A549 (cell line): ENCODE measurements at regions not wholly inside any gene's neighbourhood (a gene's known extent, or its start where the extent isn't known, plus 50 kb on each side); places are given as distances from the start of the nearest gene placed in this dataset.

ENCODE experiments used
- ATAC-seq, 2 experiments: fragments of 200-7000 bp in 1 of 2; fragments of >200 bp in 1 of 2; cut with Nextera tagmentation in 1 of 2; cut with Tn5 transposase in 1 of 2; 3 replicates each; pipeline versions ENCODE4 v1.8.0 to v1.9.1; 2018 to 2020; ENCODE audit warnings: mild to moderate bottlenecking in 1 of 2, moderate library complexity in 1 of 2
- CTCF ChIA-PET: fragments of 300-600 bp; sonication (Branson Sonifier 250); formaldehyde crosslinking; extraction: SDS; loops from one replicate; lab custom pipeline; 2021; ENCODE audit warnings: antibody characterized with exemption, inconsistent platforms; lab: Yijun Ruan, JAX
- POLR2A ChIA-PET: fragments of 350-600 bp; formaldehyde crosslinking; extraction: SDS; loops from one replicate; lab custom pipeline; 2021; ENCODE audit warnings: antibody characterized with exemption, inconsistent platforms; lab: Yijun Ruan, JAX
- DNase-seq, 2 experiments: peaks; one replicate each; pipeline versions ENCODE4 v3.0.0 to v3.0.0-alpha.2; 2011 to 2016; ENCODE audit warnings: low read depth in 1 of 2, low spot score in 1 of 2
- FAIRE-seq: peaks from 2 replicates; lab custom pipeline; 2011; peaks lifted over from hg19 to GRCh38; lab: Jason Lieb, UNC
- H3K27ac ChIP-seq, 2 experiments: fragments of >200 bp; sonication (Bioruptor Twin); formaldehyde crosslinking; 3 replicates each; pipeline ENCODE4 v1.5.1; 2016 to 2017
- H3K4me1 ChIP-seq: fragments of >200 bp; sonication (Bioruptor Twin); formaldehyde crosslinking; 3 replicates; pipeline ENCODE4 v1.6.1; 2016
- H3K4me2 ChIP-seq: fragments of >200 bp; sonication (Bioruptor Twin); formaldehyde crosslinking; 3 replicates; pipeline ENCODE4 v1.6.1; 2016
- H3K4me3 ChIP-seq: fragments of >200 bp; sonication (Bioruptor Twin); formaldehyde crosslinking; 3 replicates; pipeline ENCODE4 v1.5.1; 2016
- H3K9me3 ChIP-seq: fragments of >200 bp; sonication (Bioruptor Twin); formaldehyde crosslinking; 3 replicates; pipeline ENCODE4 v1.6.1; 2016
- CEBPB ChIP-seq, 2 experiments: fragments of >200 bp in 1 of 2; sonication (Bioruptor Twin) in 1 of 2; formaldehyde crosslinking in 1 of 2; IDR thresholded peaks; 2 replicates each; pipeline ENCODE4 v1.6.1; 2012 to 2016
- CHD2 ChIP-seq: fragments of 150-350 bp; IDR thresholded peaks from 2 replicates; pipeline ENCODE4 v1.6.1; 2014; ENCODE audit warnings: low read length; ENCODE audit not compliant: partially characterized antibody
- ESRRA ChIP-seq: fragments of 150-350 bp; IDR thresholded peaks from 2 replicates; pipeline ENCODE4 v1.6.1; 2014; ENCODE audit warnings: mild to moderate bottlenecking, low read length, borderline replicate concordance
- FOSL2 ChIP-seq, 2 experiments: fragments of 450-650 bp in 1 of 2; fragments of >200 bp in 1 of 2; sonication (Bioruptor Twin) in 1 of 2; formaldehyde crosslinking; IDR thresholded peaks; 2 replicates each; pipeline versions ENCODE4 v1.5.0 to v1.6.1; 2016 to 2020; ENCODE audit warnings: mild to moderate bottlenecking in 1 of 2, moderate library complexity in 1 of 2
- FOXS1 ChIP-seq: fragments of 250-450 bp; sonication (Bioruptor Pico); IDR thresholded peaks from 2 replicates; pipeline ENCODE4 v1.5.0; 2020; ENCODE audit warnings: mild to moderate bottlenecking, moderate library complexity
- GATA3 ChIP-seq: IDR thresholded peaks from 2 replicates; pipeline ENCODE4 v1.6.1; 2012; ENCODE audit warnings: borderline replicate concordance
- HOXB13 ChIP-seq: fragments of 250-450 bp; sonication (Bioruptor Pico); IDR thresholded peaks from 2 replicates; pipeline ENCODE4 v1.5.0; 2020; ENCODE audit warnings: low read depth, mild to moderate bottlenecking, moderate library complexity
- JUNB ChIP-seq: fragments of >200 bp; sonication (Bioruptor Twin); formaldehyde crosslinking; IDR thresholded peaks from 2 replicates; pipeline ENCODE4 v1.6.1; 2016
- KDM5A ChIP-seq: fragments of 200-600 bp; sonication (generic); IDR thresholded peaks from 2 replicates; pipeline ENCODE4 v1.6.1; 2016; ENCODE audit warnings: antibody characterized with exemption, mild to moderate bottlenecking
- MAFK ChIP-seq: fragments of 450-650 bp; IDR thresholded peaks from 2 replicates; pipeline ENCODE4 v1.6.1; 2014; ENCODE audit not compliant: partially characterized antibody
- MYC ChIP-seq: IDR thresholded peaks from 2 replicates; pipeline ENCODE4 v1.6.1; 2012; ENCODE audit warnings: mild to moderate bottlenecking, inconsistent platforms, low read length, improper control_type of control experiment, borderline replicate concordance
- NFE2L2 ChIP-seq: fragments of 150-350 bp; conservative IDR thresholded peaks from 2 replicates; pipeline ENCODE4 v1.6.1; 2014; ENCODE audit warnings: low read length
- NR3C1 ChIP-seq: fragments of >200 bp; sonication (Bioruptor Twin); formaldehyde crosslinking; IDR thresholded peaks from 3 replicates; pipeline ENCODE4 v1.6.1; 2017
- PHF8 ChIP-seq: fragments of 200-600 bp; sonication (generic); IDR thresholded peaks from 2 replicates; pipeline ENCODE4 v1.6.1; 2016; ENCODE audit warnings: low read depth, mild to moderate bottlenecking, antibody characterized with exemption, moderate library complexity, borderline replicate concordance
- POLR2AphosphoS2 ChIP-seq: conservative IDR thresholded peaks from 2 replicates; pipeline ENCODE4 v1.6.1; 2012; ENCODE audit warnings: low read length, improper control_type of control experiment, inconsistent platforms
- RCOR1 ChIP-seq: fragments of 150-350 bp; IDR thresholded peaks from 2 replicates; pipeline ENCODE4 v1.6.1; 2014; ENCODE audit warnings: antibody characterized with exemption, low read length, low read depth
- RNF2 ChIP-seq: fragments of 200-600 bp; sonication (generic); IDR thresholded peaks from 2 replicates; pipeline ENCODE4 v1.6.1; 2016; ENCODE audit warnings: low read depth, mild to moderate bottlenecking, antibody characterized with exemption, moderate library complexity, borderline replicate concordance
- TFCP2L1 ChIP-seq: fragments of 250-450 bp; sonication (Bioruptor Pico); IDR thresholded peaks from 2 replicates; pipeline ENCODE4 v1.5.0; 2021; ENCODE audit warnings: mild to moderate bottlenecking
- ZFP36 ChIP-seq: fragments of 450-650 bp; IDR thresholded peaks from 2 replicates; pipeline ENCODE4 v1.6.1; 2014; ENCODE audit warnings: borderline replicate concordance; ENCODE audit not compliant: partially characterized antibody
- ZNF302 ChIP-seq: fragments of 250-450 bp; sonication (Bioruptor Pico); IDR thresholded peaks from 2 replicates; pipeline ENCODE4 v1.9.0; 2021; ENCODE audit warnings: inconsistent platforms, mild to moderate bottlenecking, moderate library complexity
- ZSCAN20 ChIP-seq: fragments of 250-450 bp; sonication (Bioruptor Pico); IDR thresholded peaks from 2 replicates; pipeline ENCODE4 v1.8.0; 2022; ENCODE audit warnings: mild to moderate bottlenecking, moderate library complexity
- WGBS: methylation state at CpG from one replicate; pipeline ENCODE4 v1.1.6; 2017; ENCODE audit errors: missing lambda C conversion rate; 5-methylcytosine and 5-hydroxymethylcytosine counted together
- TF ChIP-seq, protein P1 (sequence below): IDR thresholded peaks from 2 replicates; pipeline ENCODE4 v1.6.1; 2012; ENCODE audit warnings: low read depth, borderline replicate concordance
- TF ChIP-seq, protein P2 (sequence below): fragments of 450-650 bp; IDR thresholded peaks from 2 replicates; pipeline ENCODE4 v1.6.1; 2014; ENCODE audit warnings: antibody characterized with exemption
- TF ChIP-seq, protein P3 (sequence below): fragments of 250-450 bp; sonication (Bioruptor Pico); IDR thresholded peaks from 2 replicates; pipeline ENCODE4 v1.5.0; 2021; ENCODE audit warnings: mild to moderate bottlenecking, moderate library complexity, borderline replicate concordance
- TF ChIP-seq, protein P4 (sequence below): IDR thresholded peaks from 2 replicates; pipeline ENCODE4 v1.6.1; 2012
- TF ChIP-seq, protein P5 (sequence below): fragments of >200 bp; sonication (Bioruptor Twin); formaldehyde crosslinking; IDR thresholded peaks from 3 replicates; pipeline ENCODE4 v1.5.1; 2016

DNA sequence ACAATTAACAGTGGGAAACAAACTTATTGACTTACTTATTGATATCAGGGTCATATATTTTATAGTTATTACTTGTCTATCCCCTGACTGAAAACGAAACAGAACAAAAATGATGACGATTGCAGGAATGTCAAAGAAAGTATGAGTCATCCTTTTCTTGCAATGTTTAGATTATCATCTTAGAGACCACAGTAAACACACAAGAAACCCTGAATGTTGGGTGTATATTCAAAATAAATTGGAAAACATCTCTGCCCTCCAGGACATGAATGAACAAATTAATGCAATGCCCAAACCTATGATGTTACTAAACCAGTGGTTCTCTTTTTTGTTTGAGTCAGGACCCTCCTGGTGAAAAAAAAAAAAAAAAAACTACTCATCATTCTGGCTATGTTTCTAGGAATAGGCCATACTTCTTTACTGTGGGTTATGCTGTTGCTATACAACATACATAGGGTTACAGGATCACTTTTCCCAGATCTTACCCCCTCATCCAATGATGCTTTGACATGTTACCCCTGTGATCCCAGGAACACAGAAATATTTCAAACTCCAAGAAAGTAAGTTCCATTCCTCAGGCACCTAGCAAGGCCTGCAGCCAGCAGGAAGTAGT, 623.4 kb upstream of the IGFBP3 start:
- no peak overlapping the region for H3K4me3 ChIP-seq
- WGBS, result 2% methylated on average over 2 of the region's 2 CpGs
- H3K4me2 ChIP-seq, result peak overlapping the region; percentile 18
- ATAC-seq (peak; percentile 66 to 71; a peak in 4 of 6 replicates), FAIRE-seq (no peak), DNase-seq (peak in 1 of 2 experiments; percentile 65)
- ChIA-PET CTCF (interaction anchor here (1.1 kb wide), 1 partner anchor 9 kb away, joined by 3 read pairs; no protein-coding TSS in a partner anchor), POLR2A (no interaction called here)
- H3K27ac ChIP-seq, result peak overlapping the region in 1 of 2 experiments; percentile 62; a peak in 2 of 6 replicates
- peaks cover 24% of the 10 kb centered on the region for H3K4me1 ChIP-seq
- no peaks in the 10 kb centered on the region for H3K9me3 ChIP-seq
- no peak for TF ChIP-seq POLR2AphosphoS2
- TF ChIP-seq FOSL2 (IDR thresholded peaks at IDR 0.05), result 0 out of 2 replicates have a peak, but pooled peaks have one; percentile 34
- peak; percentile 99 for TF ChIP-seq FOSL2 (CRISPR knock-in tag; IDR thresholded peaks at IDR 0.05)
- peak; percentile 50; the same call in 1 of the 2 replicates for TF ChIP-seq GATA3
- 0 out of 2 replicates have a peak, but pooled peaks have one; percentile 16 for TF ChIP-seq JUNB
- TF ChIP-seq NFE2L2, result peak; percentile 68
- no peak for TF ChIP-seq RNF2
- TF ChIP-seq, protein P1, sequence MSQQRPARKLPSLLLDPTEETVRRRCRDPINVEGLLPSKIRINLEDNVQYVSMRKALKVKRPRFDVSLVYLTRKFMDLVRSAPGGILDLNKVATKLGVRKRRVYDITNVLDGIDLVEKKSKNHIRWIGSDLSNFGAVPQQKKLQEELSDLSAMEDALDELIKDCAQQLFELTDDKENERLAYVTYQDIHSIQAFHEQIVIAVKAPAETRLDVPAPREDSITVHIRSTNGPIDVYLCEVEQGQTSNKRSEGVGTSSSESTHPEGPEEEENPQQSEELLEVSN, result no peak
- no peak for TF ChIP-seq FOXS1
- peak in 1 of 2 experiments; percentile 46; a peak in 1 of 4 replicates for TF ChIP-seq CEBPB (IDR thresholded peaks at IDR 0.05)
- no peak for TF ChIP-seq PHF8
- TF ChIP-seq TFCP2L1, result no peak
- TF ChIP-seq MAFK, result peak; percentile 98

DNA sequence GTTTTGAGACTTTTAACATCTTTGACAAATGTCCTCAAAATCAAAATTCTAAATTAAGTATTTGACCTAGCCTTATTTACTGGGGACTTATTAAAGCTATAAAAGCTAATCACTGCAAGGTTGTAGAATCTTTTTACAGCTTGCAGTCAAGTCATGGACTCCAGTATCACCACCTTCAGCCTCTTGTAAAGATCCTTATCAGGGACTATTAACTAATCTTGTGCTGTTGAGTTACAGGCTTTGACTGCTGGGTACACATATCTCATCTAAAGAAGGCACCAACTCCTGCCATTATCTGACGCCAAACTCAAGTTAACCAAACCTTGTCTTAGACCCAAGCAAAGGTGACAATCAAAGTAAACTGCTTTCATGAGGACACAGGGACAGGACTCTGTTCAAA, 621.0 kb upstream of the IGFBP3 start:
- FAIRE-seq, result no peak
- 94% methylated on average over 1 of the region's 1 CpG for WGBS
- Histone ChIP-seq H3K4me2 (no peak overlapping the region), H3K4me1 (peaks cover 24% of the 10 kb centered on the region), H3K27ac (no peak overlapping the region), H3K9me3 (no peaks in the 10 kb centered on the region), H3K4me3 (no peak overlapping the region)
- ChIA-PET CTCF (interaction anchor here (0.5 to 0.7 kb wide), 2 partner anchors 223 to 1700 kb away, joined by 3 read pairs; no protein-coding TSS in a partner anchor), POLR2A (no interaction called here)
- ATAC-seq, result no peak
- TF ChIP-seq ZSCAN20 (CRISPR knock-in tag) (no peak), MAFK (no peak), HOXB13 (no peak), CHD2 (no peak), ZFP36 (no peak), PHF8 (no peak), MYC (no peak), POLR2AphosphoS2 (no peak), FOSL2 (IDR thresholded peaks at IDR 0.05) (no peak), FOSL2 (CRISPR knock-in tag; IDR thresholded peaks at IDR 0.05) (no peak), NR3C1 (no peak)
- TF ChIP-seq, protein P2, sequence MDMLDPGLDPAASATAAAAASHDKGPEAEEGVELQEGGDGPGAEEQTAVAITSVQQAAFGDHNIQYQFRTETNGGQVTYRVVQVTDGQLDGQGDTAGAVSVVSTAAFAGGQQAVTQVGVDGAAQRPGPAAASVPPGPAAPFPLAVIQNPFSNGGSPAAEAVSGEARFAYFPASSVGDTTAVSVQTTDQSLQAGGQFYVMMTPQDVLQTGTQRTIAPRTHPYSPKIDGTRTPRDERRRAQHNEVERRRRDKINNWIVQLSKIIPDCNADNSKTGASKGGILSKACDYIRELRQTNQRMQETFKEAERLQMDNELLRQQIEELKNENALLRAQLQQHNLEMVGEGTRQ, result no peak
- no peak for DNase-seq

DNA sequence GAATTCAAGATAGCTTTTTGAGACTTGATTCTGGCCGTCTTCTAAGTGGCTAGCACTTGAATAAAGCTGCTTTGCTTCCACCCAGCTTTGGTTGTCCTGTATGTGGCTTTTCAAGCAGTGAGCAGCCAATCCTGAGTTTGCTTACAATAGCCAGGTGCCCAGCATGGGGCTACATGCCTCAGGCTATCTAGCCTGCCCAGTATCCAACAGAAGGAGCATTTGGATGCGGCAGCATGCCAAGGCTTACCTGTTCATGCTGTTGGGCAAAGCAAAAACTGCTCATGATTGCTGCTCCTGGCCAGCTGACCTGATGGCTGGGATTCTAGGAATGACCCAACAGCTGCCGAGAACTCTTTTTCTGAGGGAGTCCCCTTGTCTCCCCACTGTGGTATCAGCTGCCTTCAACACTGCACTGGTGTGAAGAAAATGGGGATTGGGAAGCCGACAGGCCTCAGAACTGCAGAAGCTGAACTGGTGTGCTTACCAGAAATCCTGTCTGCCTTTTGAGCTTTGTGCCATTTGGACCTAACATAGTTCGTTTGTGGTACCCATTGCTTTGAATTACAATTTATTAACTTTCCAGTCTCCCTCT, 618.9 kb upstream of the IGFBP3 start:
- no peak for ATAC-seq
- no peak for TF ChIP-seq ZFP36
- no peak for TF ChIP-seq ZNF302 (CRISPR knock-in tag)
- TF ChIP-seq, protein P3, sequence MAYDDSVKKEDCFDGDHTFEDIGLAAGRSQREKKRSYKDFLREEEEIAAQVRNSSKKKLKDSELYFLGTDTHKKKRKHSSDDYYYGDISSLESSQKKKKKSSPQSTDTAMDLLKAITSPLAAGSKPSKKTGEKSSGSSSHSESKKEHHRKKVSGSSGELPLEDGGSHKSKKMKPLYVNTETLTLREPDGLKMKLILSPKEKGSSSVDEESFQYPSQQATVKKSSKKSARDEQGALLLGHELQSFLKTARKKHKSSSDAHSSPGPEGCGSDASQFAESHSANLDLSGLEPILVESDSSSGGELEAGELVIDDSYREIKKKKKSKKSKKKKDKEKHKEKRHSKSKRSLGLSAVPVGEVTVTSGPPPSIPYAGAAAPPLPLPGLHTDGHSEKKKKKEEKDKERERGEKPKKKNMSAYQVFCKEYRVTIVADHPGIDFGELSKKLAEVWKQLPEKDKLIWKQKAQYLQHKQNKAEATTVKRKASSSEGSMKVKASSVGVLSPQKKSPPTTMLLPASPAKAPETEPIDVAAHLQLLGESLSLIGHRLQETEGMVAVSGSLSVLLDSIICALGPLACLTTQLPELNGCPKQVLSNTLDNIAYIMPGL (CRISPR knock-in tag), result no peak
- TF ChIP-seq KDM5A, result no peak
- no peak for TF ChIP-seq RCOR1
- TF ChIP-seq, protein P4, sequence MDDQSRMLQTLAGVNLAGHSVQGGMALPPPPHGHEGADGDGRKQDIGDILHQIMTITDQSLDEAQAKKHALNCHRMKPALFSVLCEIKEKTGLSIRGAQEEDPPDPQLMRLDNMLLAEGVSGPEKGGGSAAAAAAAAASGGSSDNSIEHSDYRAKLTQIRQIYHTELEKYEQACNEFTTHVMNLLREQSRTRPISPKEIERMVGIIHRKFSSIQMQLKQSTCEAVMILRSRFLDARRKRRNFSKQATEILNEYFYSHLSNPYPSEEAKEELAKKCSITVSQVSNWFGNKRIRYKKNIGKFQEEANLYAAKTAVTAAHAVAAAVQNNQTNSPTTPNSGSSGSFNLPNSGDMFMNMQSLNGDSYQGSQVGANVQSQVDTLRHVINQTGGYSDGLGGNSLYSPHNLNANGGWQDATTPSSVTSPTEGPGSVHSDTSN, result no peak
- no peak for TF ChIP-seq PHF8
- no peak for TF ChIP-seq ESRRA
- TF ChIP-seq, protein P5, sequence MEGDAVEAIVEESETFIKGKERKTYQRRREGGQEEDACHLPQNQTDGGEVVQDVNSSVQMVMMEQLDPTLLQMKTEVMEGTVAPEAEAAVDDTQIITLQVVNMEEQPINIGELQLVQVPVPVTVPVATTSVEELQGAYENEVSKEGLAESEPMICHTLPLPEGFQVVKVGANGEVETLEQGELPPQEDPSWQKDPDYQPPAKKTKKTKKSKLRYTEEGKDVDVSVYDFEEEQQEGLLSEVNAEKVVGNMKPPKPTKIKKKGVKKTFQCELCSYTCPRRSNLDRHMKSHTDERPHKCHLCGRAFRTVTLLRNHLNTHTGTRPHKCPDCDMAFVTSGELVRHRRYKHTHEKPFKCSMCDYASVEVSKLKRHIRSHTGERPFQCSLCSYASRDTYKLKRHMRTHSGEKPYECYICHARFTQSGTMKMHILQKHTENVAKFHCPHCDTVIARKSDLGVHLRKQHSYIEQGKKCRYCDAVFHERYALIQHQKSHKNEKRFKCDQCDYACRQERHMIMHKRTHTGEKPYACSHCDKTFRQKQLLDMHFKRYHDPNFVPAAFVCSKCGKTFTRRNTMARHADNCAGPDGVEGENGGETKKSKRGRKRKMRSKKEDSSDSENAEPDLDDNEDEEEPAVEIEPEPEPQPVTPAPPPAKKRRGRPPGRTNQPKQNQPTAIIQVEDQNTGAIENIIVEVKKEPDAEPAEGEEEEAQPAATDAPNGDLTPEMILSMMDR, result no peak

More for the DNA sequence above, 618.9 kb upstream of the IGFBP3 start:
- Histone ChIP-seq H3K4me3 (no peak overlapping the region), H3K4me2 (no peak overlapping the region), H3K4me1 (peaks cover 12% of the 10 kb centered on the region), H3K27ac (no peak overlapping the region), H3K9me3 (no peaks in the 10 kb centered on the region)
- ChIA-PET POLR2A (no interaction called here), CTCF (interaction anchor here (0.7 kb wide), 2 partner anchors 349 to 548 kb away, joined by 3 read pairs; no protein-coding TSS in a partner anchor)
- WGBS, result 65% methylated on average over 5 of the region's 5 CpGs
- DNase-seq (no peak), FAIRE-seq (no peak)
